GM18861 (cell line): ENCODE measurements at regions not wholly inside any gene's neighbourhood (a gene's known extent, or its start where the extent isn't known, plus 50 kb on each side); places are given as distances from the start of the nearest gene placed in this dataset.
"Not testable (repeated sequence)": the region's sequence is repeated elsewhere in the genome, so short reads cannot be mapped to it uniquely, and the experiment has no call there.

Experiments used
- ATAC-seq: cut with Tn5 transposase; IDR thresholded peaks from one replicate; pipeline ENCODE4 v1.9.1; 2021; ENCODE audit not compliant: unreplicated experiment

DNA sequence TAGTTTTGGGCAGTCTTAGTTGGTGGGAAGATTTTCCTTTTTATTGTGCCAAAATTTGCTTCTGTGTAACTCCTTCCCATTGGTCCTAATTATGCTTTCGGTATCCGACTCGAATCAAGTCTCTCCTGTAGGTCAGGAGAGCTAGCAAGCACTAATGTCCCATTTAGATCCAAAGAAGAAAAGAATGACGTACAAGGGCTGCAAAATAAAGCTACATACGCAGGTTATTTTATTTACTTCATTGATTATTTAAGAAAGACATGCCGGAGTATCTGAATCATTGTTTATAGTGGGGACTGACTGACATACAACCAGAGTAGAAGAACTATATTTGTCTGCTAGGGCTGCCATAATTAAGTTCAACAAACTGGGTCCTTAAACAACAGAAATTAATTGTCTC, 648.5 kb downstream of the CPS1 start:
- no peak for ATAC-seq

GRCh38 chr2:211205358-211205757, 649.0 kb downstream of the CPS1 start:
- no peak for ATAC-seq

DNA sequence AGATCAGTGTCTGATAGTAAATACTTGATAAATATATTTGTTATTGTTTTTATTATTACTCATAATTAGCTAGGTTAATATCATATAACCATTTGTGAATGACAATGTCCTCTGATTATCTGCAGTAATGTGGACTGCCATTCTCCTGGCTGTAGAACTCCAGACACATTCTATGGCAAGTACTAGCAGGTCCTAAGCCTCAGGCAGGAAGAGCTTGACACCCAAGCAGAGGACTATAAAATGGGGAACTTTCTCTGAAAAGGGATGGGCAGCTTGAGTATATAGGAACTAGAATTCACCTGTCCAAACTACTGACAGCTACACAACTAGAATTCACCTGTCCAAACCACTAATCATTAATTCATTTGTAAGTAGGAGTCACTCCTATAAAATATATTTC, 649.4 kb downstream of the CPS1 start:
- no peak for ATAC-seq

GRCh38 chr2:211216221-211216620, 659.8 kb downstream of the CPS1 start:
- no peak for ATAC-seq

DNA sequence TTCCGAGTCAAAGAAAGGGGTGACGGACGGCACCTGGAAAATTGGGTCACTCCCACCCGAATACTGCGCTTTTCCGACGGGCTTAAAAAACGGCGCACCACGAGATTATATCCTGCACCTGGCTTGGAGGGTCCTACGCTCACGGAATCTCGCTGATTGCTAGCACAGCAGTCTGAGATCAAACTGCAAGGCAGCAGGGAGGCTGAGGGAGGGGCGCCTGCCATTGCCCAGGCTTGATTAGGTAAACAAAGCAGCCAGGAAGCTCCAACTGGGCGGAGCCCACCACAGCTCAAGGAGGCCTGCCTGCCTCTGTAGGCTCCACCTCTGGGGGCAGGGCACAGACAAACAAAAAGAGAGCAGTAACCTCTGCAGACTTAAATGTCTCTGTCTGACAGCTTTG, 663.1 kb downstream of the CPS1 start:
- not testable (repeated sequence) for ATAC-seq

GRCh38 chr2:211225784-211226183, 669.4 kb downstream of the CPS1 start:
- ATAC-seq, result no peak

GRCh38 chr2:211228559-211228958, 672.2 kb downstream of the CPS1 start:
- ATAC-seq, result no peak

- no peak for ATAC-seq
These were observed 681.3 kb downstream of the CPS1 start for GRCh38 chr2:211237586-211238275.

- ATAC-seq, result no peak
These were observed 685.5 kb downstream of the CPS1 start for GRCh38 chr2:211241891-211242290.

DNA sequence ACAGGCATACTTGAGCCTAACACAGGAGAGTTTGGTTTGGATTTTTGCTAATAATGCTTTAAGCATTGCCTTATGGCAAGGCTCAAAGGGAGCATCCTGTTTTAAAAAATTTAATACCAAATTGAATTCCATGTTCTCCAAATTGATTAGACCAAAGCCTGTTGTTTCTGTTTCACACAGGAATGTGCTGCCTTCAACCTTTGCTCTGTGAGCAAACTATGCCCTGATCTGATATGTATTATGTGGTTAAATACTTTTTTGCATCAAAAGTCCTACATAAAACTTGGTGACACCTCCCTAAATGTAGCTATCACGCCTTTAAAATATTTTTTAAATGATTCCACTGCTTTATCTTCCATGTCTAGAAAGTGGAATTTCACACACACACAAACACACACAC, 691.4 kb downstream of the CPS1 start:
- no peak for ATAC-seq

- no peak for ATAC-seq
These were observed 692.4 kb downstream of the CPS1 start for GRCh38 chr2:211248841-211249240.

DNA sequence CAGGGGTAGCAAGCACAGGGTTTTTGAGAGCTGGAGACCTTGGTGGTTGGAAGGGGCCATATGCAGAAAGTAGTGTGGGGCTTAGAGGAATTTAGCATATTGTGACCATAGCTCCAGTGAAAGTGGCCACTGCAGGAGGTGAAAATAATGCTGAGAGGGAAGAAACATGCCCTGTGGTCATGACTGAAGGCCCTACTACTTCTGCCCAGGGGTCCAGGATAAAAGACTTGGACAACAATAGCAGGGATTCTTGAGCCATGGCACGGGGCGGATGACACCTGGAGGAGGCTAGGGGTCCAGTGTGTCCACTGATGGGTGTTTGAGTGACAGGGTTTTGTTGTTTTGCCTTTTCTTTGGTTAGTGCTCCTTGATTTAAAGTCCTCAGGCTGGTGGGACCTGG, 694.6 kb downstream of the CPS1 start:
- ATAC-seq, result no peak

DNA sequence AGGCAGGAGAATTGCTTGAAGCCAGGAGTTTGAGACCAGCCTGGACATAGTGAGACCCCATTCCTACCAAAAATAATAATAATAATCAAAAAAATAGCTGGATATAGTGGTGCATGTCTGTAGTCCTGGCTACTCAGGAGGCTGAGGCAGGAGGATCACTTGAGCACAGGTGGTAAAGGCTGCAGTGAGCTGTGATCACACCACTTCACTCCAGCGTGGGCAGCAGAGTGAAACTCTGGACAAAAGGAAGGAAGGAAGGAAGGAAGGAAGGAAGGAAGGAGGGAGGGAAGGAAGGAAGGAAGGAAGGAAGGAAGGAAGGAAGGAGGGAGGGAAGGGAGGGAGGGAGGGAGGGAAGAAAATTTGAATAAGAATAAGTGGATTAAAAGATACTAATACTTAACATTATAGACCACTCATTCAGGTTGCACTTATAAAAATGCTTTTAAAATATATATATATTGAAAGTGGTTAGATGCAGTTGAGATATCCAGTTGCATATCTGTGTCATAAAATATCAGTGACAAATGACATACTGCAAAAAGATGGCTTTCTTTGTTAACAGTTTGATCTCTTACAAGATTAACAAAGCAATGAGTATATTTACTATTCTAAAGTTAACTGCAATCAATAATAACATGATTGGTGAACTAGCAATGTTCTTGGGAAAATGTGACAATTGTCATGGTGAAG, 702.4 kb downstream of the CPS1 start:
- ATAC-seq, result no peak

- ATAC-seq, result no peak
These were observed 703.6 kb downstream of the CPS1 start for GRCh38 chr2:211259831-211260476.

GRCh38 chr2:211270257-211270656, 713.9 kb downstream of the CPS1 start:
- no peak for ATAC-seq

- ATAC-seq, result no peak
These were observed 725.2 kb downstream of the CPS1 start for GRCh38 chr2:211281430-211282073.

GRCh38 chr2:211302676-211303075, 746.3 kb downstream of the CPS1 start:
- ATAC-seq, result no peak

- ATAC-seq, result no peak
These were observed 750.5 kb downstream of the CPS1 start for GRCh38 chr2:211306929-211307328.
